ENCODE measurements at regions not wholly inside any gene's neighbourhood (a gene's known extent, or its start where the extent isn't known, plus 50 kb on each side); places are given as distances from the start of the nearest gene placed in this dataset.
"Not testable (repeated sequence)": the region's sequence is repeated elsewhere in the genome, so short reads cannot be mapped to it uniquely, and the experiment has no call there.

DNA sequence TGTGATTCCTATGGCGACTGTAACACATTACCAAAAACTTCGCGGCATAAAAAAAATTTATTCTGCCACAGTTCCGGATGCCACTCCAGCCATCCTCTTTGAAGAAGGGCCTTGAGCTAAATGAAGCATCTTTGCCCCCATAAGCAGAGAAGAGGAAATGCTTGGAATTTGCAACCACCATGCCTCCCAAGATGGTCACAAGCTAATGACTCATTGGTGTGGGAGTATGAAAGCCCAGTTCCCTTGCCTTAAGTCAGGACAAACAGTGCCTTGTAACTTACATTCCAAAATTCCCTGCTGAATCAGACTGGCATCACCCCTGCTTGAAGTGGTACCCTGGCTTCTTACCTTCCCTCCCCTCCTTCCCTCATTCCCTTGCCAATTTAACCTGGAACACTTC, 1077.4 kb downstream of the EPHA3 start:
- Histone ChIP-seq H3K4me3 (no peak overlapping the region), H3K4me1 (no peaks in the 10 kb centered on the region), H3K9me3 (no peaks in the 10 kb centered on the region), H3K4me2 (no peak overlapping the region), H3K27ac (no peak overlapping the region)
- ChIA-PET POLR2A (no interaction called here), CTCF (no interaction called here)
- peak; percentile 32 to 85; a peak in 3 of 6 replicates for ATAC-seq
- peak in 1 of 2 experiments; percentile 5 for DNase-seq (ENCODE audit: low read depth in 1 of 2, low spot score in 1 of 2)
- 77% methylated on average over 4 of the region's 4 CpGs for WGBS (ENCODE audit: missing lambda C conversion rate)
- FAIRE-seq = no peak
- TF ChIP-seq ELK1 (IDR thresholded peaks at IDR 0.05; ENCODE audit: low read depth, low read length) = no peak
- TF ChIP-seq REST (IDR thresholded peaks at IDR 0.05) = no peak
- no peak for TF ChIP-seq RAD21 (conservative IDR thresholded peaks at IDR 0.05 in 1 of 2, IDR thresholded peaks at IDR 0.05 in 1 of 2)
- no peak for TF ChIP-seq HOXA7 (CRISPR knock-in tag; IDR thresholded peaks at IDR 0.05)
- no peak for TF ChIP-seq RNF2 (IDR thresholded peaks at IDR 0.05; ENCODE audit: borderline replicate concordance, low read depth)
- no peak for TF ChIP-seq NR3C1 (IDR thresholded peaks at IDR 0.05)
- TF ChIP-seq FOXS1 (CRISPR knock-in tag; IDR thresholded peaks at IDR 0.05) = no peak
- no peak for TF ChIP-seq NPAS2 (CRISPR knock-in tag; IDR thresholded peaks at IDR 0.05; ENCODE audit: borderline replicate concordance)
- no peak for TF ChIP-seq HDAC2 (IDR thresholded peaks at IDR 0.05)
- TF ChIP-seq JUNB (IDR thresholded peaks at IDR 0.05) = no peak
- no peak for TF ChIP-seq RARB (CRISPR knock-in tag; IDR thresholded peaks at IDR 0.05)
- no peak for TF ChIP-seq FOSL2 (IDR thresholded peaks at IDR 0.05)
- no peak for TF ChIP-seq FOSL2 (CRISPR knock-in tag; IDR thresholded peaks at IDR 0.05)
- no peak for TF ChIP-seq ZNF302 (CRISPR knock-in tag; IDR thresholded peaks at IDR 0.05)
- no peak for TF ChIP-seq SREBF2 (IDR thresholded peaks at IDR 0.05)
- TF ChIP-seq SMC3 (IDR thresholded peaks at IDR 0.05) = no peak
- TF ChIP-seq, protein P1, sequence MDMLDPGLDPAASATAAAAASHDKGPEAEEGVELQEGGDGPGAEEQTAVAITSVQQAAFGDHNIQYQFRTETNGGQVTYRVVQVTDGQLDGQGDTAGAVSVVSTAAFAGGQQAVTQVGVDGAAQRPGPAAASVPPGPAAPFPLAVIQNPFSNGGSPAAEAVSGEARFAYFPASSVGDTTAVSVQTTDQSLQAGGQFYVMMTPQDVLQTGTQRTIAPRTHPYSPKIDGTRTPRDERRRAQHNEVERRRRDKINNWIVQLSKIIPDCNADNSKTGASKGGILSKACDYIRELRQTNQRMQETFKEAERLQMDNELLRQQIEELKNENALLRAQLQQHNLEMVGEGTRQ (IDR thresholded peaks at IDR 0.05) = no peak
- TF ChIP-seq HOXB5 (CRISPR knock-in tag; IDR thresholded peaks at IDR 0.05) = no peak
- no peak for TF ChIP-seq PHF8 (IDR thresholded peaks at IDR 0.05; ENCODE audit: borderline replicate concordance, low read depth)
- TF ChIP-seq FOSB (CRISPR knock-in tag; IDR thresholded peaks at IDR 0.05) = no peak

- POLR2A ChIA-PET; H3K9me3 ChIP-seq; ATAC-seq; FAIRE-seq; H3K4me3 ChIP-seq; H3K27ac ChIP-seq; H3K4me1 ChIP-seq; H3K4me2 ChIP-seq; CTCF ChIA-PET; DNase-seq (ENCODE audit: low read depth in 1 of 2, low spot score in 1 of 2): not testable (repeated sequence)
- WGBS (ENCODE audit: missing lambda C conversion rate) = 0% methylated on average over 4 of the region's 4 CpGs
Measured at GRCh38 chr3:90197383-90197782, 1090.0 kb downstream of the EPHA3 start.

GRCh38 chr3:90202931-90203330, 1095.5 kb downstream of the EPHA3 start:
- CTCF ChIA-PET; H3K27ac ChIP-seq; H3K4me1 ChIP-seq; H3K4me2 ChIP-seq; H3K4me3 ChIP-seq; DNase-seq (ENCODE audit: low read depth in 1 of 2, low spot score in 1 of 2); POLR2A ChIA-PET; H3K9me3 ChIP-seq; ATAC-seq: not testable (repeated sequence)
- FAIRE-seq = peak; percentile 90
- 5% methylated on average over 2 of the region's 2 CpGs for WGBS (ENCODE audit: missing lambda C conversion rate)

- H3K27ac ChIP-seq; H3K4me1 ChIP-seq; DNase-seq (ENCODE audit: low read depth in 1 of 2, low spot score in 1 of 2); POLR2A ChIA-PET; FAIRE-seq; CTCF ChIA-PET; H3K4me2 ChIP-seq; ATAC-seq; H3K9me3 ChIP-seq; H3K4me3 ChIP-seq: not testable (repeated sequence)
- 2% methylated on average over 2 of the region's 2 CpGs for WGBS (ENCODE audit: missing lambda C conversion rate)
Measured at GRCh38 chr3:90206482-90206881, 1099.1 kb downstream of the EPHA3 start.

- H3K4me2 ChIP-seq; ATAC-seq; FAIRE-seq; DNase-seq (ENCODE audit: low read depth in 1 of 2, low spot score in 1 of 2); CTCF ChIA-PET; H3K4me3 ChIP-seq; POLR2A ChIA-PET; H3K27ac ChIP-seq; H3K4me1 ChIP-seq; H3K9me3 ChIP-seq: not testable (repeated sequence)
- 18% methylated on average over 5 of the region's 5 CpGs for WGBS (ENCODE audit: missing lambda C conversion rate)
Measured at GRCh38 chr3:90207353-90208097, 1100.1 kb downstream of the EPHA3 start.
